ENCODE measurements at regions not wholly inside any gene's neighbourhood (a gene's known extent, or its start where the extent isn't known, plus 50 kb on each side); places are given as distances from the start of the nearest gene placed in this dataset.

- no peak overlapping the region for H3K27ac Mint-ChIP-seq
- H3K27me3 Mint-ChIP-seq = peaks cover 0 to 7% (median 0%) of the 10 kb centered on the region in 5 donors
- peaks cover 0 to 19% (median 9%) of the 10 kb centered on the region in 9 donors for H3K9me3 Mint-ChIP-seq
- POLR2A ChIA-PET = no interaction called here
- DNase-seq = no peak
- ATAC-seq = no peak
- H3K4me3 Mint-ChIP-seq = no peak overlapping the region
- peaks cover 7 to 26% (median 20%) of the 10 kb centered on the region in 3 donors for H3K36me3 Mint-ChIP-seq
- no peaks in the 10 kb centered on the region for H3K4me1 Mint-ChIP-seq
These were observed 200.6 kb upstream of the PGRMC2 start for GRCh38 chr4:128488055-128488705.

GRCh38 chr4:128484896-128485295 lies 197.3 kb upstream of the PGRMC2 start:
- DNase-seq (no peak), ATAC-seq (no peak)
- H3K4me3 Mint-ChIP-seq = no peak overlapping the region
- POLR2A ChIA-PET = no interaction called here
- peaks cover 3 to 19% (median 9%) of the 10 kb centered on the region in 3 donors for H3K36me3 Mint-ChIP-seq
- peaks cover 0 to 5% (median 0%) of the 10 kb centered on the region in 5 donors for H3K27me3 Mint-ChIP-seq
- peaks cover 0 to 13% (median 6%) of the 10 kb centered on the region in 9 donors for H3K9me3 Mint-ChIP-seq
- H3K4me1 Mint-ChIP-seq = no peaks in the 10 kb centered on the region
- H3K27ac Mint-ChIP-seq = no peak overlapping the region

GRCh38 chr4:128483816-128484215 lies 196.2 kb upstream of the PGRMC2 start:
- Mint-ChIP-seq H3K4me1 (no peaks in the 10 kb centered on the region), H3K4me3 (no peak overlapping the region), H3K36me3 (peaks cover 3 to 18% (median 8%) of the 10 kb centered on the region in 3 donors), H3K9me3 (peaks cover 0 to 13% (median 6%) of the 10 kb centered on the region in 9 donors), H3K27me3 (peaks cover 0 to 5% (median 0%) of the 10 kb centered on the region in 5 donors), H3K27ac (no peak overlapping the region)
- DNase-seq (no peak), ATAC-seq (no peak)
- POLR2A ChIA-PET = no interaction called here

DNA sequence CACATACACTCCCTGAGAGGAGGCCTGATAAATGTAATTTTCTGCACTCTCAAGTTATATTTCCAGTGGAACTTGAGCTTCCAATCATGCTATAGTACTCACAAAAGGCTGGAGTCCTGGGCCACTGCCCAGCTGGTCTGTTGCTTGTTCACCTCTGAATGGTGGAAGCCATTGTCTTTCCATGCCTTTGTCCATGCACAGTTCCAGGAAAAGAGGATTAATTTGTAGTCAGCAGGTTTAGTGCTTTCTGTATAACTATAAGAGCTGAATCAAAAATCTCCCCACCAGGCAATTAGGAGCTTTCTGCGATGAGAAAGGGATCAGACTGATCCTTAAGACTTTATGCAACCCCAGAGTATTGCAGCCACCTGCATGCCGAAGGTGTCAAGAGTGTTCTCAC lies 195.4 kb upstream of the PGRMC2 start:
- no peak for ATAC-seq
- Mint-ChIP-seq H3K36me3 (peaks cover 3 to 18% (median 8%) of the 10 kb centered on the region in 3 donors), H3K4me3 (no peak overlapping the region), H3K4me1 (no peaks in the 10 kb centered on the region), H3K9me3 (peaks cover 0 to 13% (median 6%) of the 10 kb centered on the region in 9 donors), H3K27me3 (peaks cover 0 to 5% (median 0%) of the 10 kb centered on the region in 5 donors), H3K27ac (no peak overlapping the region)
- POLR2A ChIA-PET = no interaction called here
- no peak for DNase-seq

GRCh38 chr4:128481752-128482480 lies 194.3 kb upstream of the PGRMC2 start:
- H3K9me3 Mint-ChIP-seq = peaks cover 0 to 13% (median 6%) of the 10 kb centered on the region in 9 donors

DNA sequence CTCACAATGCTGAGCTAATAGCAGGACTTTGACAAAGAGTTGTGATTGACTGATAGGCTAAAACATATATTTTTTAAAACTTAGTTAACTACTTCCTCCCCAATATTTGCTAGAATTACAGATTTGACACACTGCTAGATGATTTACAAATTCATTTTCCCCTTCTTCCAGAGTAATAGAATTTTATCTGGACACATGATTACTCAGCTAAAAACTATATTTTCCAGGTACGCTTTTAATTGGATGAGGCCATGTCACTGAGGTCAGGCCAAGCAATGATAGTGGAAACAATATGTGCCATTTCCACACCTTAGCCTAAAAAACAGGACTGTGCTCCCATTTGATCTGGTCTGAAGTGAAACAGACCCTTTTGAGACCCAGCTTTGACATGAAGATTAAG lies 193.3 kb upstream of the PGRMC2 start:
- Mint-ChIP-seq H3K4me1 (no peaks in the 10 kb centered on the region), H3K36me3 (peaks cover 3 to 18% (median 8%) of the 10 kb centered on the region in 3 donors), H3K4me3 (no peak overlapping the region), H3K9me3 (peaks cover 0 to 9% (median 1%) of the 10 kb centered on the region in 9 donors), H3K27ac (no peak overlapping the region), H3K27me3 (peaks cover 0 to 5% (median 0%) of the 10 kb centered on the region in 5 donors)
- no peak for DNase-seq
- POLR2A ChIA-PET = no interaction called here
- ATAC-seq = no peak

More at GRCh38 chr4:128481752-128482480, 194.3 kb upstream of the PGRMC2 start:
- H3K4me1 Mint-ChIP-seq = no peaks in the 10 kb centered on the region
- DNase-seq = no peak
- H3K4me3 Mint-ChIP-seq = no peak overlapping the region
- peaks cover 0 to 5% (median 0%) of the 10 kb centered on the region in 5 donors for H3K27me3 Mint-ChIP-seq
- peaks cover 3 to 18% (median 8%) of the 10 kb centered on the region in 3 donors for H3K36me3 Mint-ChIP-seq
- POLR2A ChIA-PET = no interaction called here
- no peak for ATAC-seq
- no peak overlapping the region for H3K27ac Mint-ChIP-seq

GRCh38 chr4:128477540-128477939 lies 189.9 kb upstream of the PGRMC2 start:
- POLR2A ChIA-PET = no interaction called here
- Mint-ChIP-seq H3K4me3 (no peak overlapping the region), H3K36me3 (peaks cover 0 to 5% (median 4%) of the 10 kb centered on the region in 3 donors), H3K27me3 (no peaks in the 10 kb centered on the region), H3K9me3 (no peaks in the 10 kb centered on the region), H3K4me1 (peaks cover 0 to 2% (median 0%) of the 10 kb centered on the region in 4 donors), H3K27ac (no peak overlapping the region)
- no peak for ATAC-seq
- DNase-seq = no peak

- Mint-ChIP-seq H3K36me3 (peaks cover 3 to 8% (median 4%) of the 10 kb centered on the region in 3 donors), H3K27me3 (no peaks in the 10 kb centered on the region), H3K4me1 (peaks cover 0 to 2% (median 0%) of the 10 kb centered on the region in 4 donors), H3K27ac (no peak overlapping the region), H3K4me3 (no peak overlapping the region), H3K9me3 (no peaks in the 10 kb centered on the region)
- POLR2A ChIA-PET = no interaction called here
- no peak for ATAC-seq
- no peak for DNase-seq
These were observed 188.0 kb upstream of the PGRMC2 start for GRCh38 chr4:128475597-128475996.

GRCh38 chr4:128471576-128471975 lies 184.0 kb upstream of the PGRMC2 start:
- Mint-ChIP-seq H3K9me3 (no peaks in the 10 kb centered on the region), H3K36me3 (peaks cover 4 to 10% (median 8%) of the 10 kb centered on the region in 3 donors), H3K27me3 (peaks cover 0 to 1% (median 0%) of the 10 kb centered on the region in 5 donors), H3K4me1 (peaks cover 0 to 2% (median 0%) of the 10 kb centered on the region in 4 donors), H3K4me3 (no peak overlapping the region), H3K27ac (no peak overlapping the region)
- ATAC-seq (no peak), DNase-seq (no peak)
- POLR2A ChIA-PET = no interaction called here

GRCh38 chr4:128470492-128471053 lies 183.0 kb upstream of the PGRMC2 start:
- Mint-ChIP-seq H3K36me3 (peaks cover 4 to 10% (median 6%) of the 10 kb centered on the region in 3 donors), H3K9me3 (no peaks in the 10 kb centered on the region), H3K4me3 (no peak overlapping the region), H3K27me3 (peaks cover 0 to 1% (median 0%) of the 10 kb centered on the region in 5 donors), H3K27ac (no peak overlapping the region), H3K4me1 (peaks cover 0 to 2% (median 0%) of the 10 kb centered on the region in 4 donors)
- ATAC-seq = no peak
- no peak for DNase-seq
- POLR2A ChIA-PET = no interaction called here

DNA sequence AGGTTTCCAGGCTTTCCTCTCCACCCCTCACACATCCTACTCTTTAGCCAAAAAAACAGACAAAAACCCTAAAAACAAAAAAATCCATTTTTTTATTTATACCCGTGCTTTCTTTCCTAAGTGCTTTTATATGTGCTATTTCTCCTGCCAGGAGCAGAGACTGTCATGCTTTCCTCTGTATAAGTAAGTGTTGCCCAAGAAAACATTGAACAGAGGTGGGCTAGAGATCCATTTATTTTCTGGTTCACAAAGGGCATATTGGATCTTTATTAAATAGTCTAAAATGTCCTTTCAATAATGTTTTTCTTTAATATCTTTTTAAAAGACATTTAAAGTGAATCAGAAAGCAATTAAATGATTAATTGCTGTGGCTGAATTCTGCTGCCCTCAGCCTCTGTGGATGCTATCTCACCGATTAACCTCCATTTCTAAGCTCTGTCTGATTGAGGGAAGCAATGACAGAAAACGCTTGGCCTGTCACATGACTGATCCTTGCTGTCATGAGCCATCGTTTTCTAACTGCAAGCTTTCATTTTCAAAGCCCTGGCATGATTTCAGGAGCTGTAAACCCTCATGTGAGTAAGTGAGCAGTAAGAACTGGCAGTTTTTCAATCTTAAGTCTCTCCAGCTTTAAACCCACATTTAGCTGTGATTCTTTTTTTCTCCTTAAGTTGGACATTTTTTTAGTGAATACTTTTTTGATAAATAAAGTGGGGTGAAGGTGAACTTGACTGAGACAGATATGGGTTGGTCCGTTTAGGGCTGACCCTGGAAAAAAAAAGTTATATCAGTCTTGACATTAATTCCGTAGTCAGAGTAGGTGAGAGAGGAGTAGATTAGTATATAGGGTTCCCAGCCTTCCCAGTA lies 180.7 kb upstream of the PGRMC2 start:
- H3K27ac Mint-ChIP-seq = no peak overlapping the region
- POLR2A ChIA-PET = no interaction called here

DNA sequence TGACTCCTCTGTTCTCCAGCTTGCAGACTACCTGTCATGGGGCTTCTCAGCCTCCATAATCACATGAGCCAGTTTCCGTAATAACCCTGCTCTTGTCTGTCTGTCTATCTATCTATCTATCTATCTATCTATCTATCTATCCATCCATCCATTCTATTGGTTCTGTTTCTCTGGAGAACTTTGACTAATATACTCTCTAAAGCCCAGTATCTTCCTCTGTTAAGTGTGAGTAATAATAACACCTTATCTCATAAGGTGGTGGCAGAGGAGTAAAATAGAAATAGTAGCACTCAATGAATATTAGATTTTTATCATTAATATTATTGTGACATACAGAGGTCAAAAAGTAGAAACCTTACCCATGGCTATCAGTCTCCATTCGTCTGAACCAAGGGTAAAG lies 177.9 kb upstream of the PGRMC2 start:
- POLR2A ChIA-PET = no interaction called here
- ATAC-seq (no peak), DNase-seq (no peak)
- no peaks in the 10 kb centered on the region for H3K9me3 Mint-ChIP-seq
- H3K36me3 Mint-ChIP-seq = peaks cover 0 to 7% (median 0%) of the 10 kb centered on the region in 3 donors
- H3K4me3 Mint-ChIP-seq = no peak overlapping the region
- H3K4me1 Mint-ChIP-seq = no peaks in the 10 kb centered on the region
- peaks cover 0 to 1% (median 0%) of the 10 kb centered on the region in 5 donors for H3K27me3 Mint-ChIP-seq
- no peak overlapping the region for H3K27ac Mint-ChIP-seq

More for the DNA sequence above, 180.7 kb upstream of the PGRMC2 start:
- Mint-ChIP-seq H3K9me3 (no peaks in the 10 kb centered on the region), H3K27me3 (peaks cover 0 to 1% (median 0%) of the 10 kb centered on the region in 5 donors), H3K4me1 (no peaks in the 10 kb centered on the region), H3K4me3 (no peak overlapping the region), H3K36me3 (peaks cover 4 to 10% (median 6%) of the 10 kb centered on the region in 3 donors)
- no peak for DNase-seq
- no peak for ATAC-seq

Measured in naive thymus-derived CD8-positive, alpha-beta T cell (primary cell).